ENCODE measurements at regions not wholly inside any gene's neighbourhood (a gene's known extent, or its start where the extent isn't known, plus 50 kb on each side); places are given as distances from the start of the nearest gene placed in this dataset.

- TF ChIP-seq CTCF (IDR thresholded peaks at IDR 0.05; ENCODE audit: insufficient read depth, low read length, poor library complexity, severe bottlenecking) (no peak), EZH2phosphoT487 (conservative IDR thresholded peaks at IDR 0.05; ENCODE audit: low read length) (no peak)
These were observed 218.8 kb downstream of the HIPK3 start for GRCh38 chr11:33475993-33476392.
